ENCODE measurements at regions not wholly inside any gene's neighbourhood (a gene's known extent, or its start where the extent isn't known, plus 50 kb on each side); places are given as distances from the start of the nearest gene placed in this dataset.

DNA sequence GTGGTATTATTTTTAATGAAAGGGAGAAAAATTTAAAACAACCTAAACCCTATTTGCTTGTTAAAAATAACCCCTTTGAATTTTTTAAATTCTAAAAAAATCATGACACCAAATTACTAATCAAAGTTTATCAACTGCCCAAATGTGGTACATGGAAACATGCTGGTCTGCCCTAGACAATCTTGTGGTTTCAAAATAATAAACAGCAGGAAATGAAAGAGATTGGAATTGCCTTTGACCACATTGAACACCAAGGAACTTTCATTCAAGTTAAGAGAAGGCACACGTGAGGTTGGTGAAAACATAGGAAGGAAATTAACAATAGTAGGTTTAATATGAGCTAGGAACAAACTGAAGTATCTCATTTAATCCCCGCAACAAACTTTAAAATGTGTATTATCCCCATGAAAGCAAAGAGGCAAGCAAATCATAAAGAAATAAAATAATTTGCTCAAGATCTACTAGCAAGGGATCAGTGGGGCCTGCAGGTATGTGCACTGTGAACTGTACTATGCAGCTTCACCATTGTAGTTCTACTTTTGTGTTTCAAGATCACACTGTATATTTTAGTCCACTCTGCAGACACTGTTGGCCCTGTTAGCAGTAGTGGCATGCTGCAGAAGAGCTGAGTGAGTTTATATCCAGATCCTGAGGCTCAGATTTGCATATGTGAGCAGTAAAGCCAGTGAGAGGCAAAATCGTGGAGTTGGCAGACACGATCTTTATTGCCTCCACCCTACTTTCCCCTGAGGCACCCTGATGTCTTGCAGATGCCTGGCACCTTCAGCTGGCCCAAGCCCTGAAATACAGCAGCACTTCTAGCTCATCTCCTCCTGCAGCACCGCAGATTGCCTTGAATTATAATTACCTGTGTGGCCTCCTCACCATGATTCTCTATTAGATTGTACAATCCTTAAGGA lies 157.8 kb upstream of the TENT5A start:
- TF ChIP-seq, protein P1, sequence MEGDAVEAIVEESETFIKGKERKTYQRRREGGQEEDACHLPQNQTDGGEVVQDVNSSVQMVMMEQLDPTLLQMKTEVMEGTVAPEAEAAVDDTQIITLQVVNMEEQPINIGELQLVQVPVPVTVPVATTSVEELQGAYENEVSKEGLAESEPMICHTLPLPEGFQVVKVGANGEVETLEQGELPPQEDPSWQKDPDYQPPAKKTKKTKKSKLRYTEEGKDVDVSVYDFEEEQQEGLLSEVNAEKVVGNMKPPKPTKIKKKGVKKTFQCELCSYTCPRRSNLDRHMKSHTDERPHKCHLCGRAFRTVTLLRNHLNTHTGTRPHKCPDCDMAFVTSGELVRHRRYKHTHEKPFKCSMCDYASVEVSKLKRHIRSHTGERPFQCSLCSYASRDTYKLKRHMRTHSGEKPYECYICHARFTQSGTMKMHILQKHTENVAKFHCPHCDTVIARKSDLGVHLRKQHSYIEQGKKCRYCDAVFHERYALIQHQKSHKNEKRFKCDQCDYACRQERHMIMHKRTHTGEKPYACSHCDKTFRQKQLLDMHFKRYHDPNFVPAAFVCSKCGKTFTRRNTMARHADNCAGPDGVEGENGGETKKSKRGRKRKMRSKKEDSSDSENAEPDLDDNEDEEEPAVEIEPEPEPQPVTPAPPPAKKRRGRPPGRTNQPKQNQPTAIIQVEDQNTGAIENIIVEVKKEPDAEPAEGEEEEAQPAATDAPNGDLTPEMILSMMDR (IDR thresholded peaks at IDR 0.05): no peak
- TF ChIP-seq POLR2A (IDR thresholded peaks at IDR 0.05): no peak
